Ovary (tissue), 7 donors: ENCODE measurements at regions not wholly inside any gene's neighbourhood (a gene's known extent, or its start where the extent isn't known, plus 50 kb on each side); places are given as distances from the start of the nearest gene placed in this dataset.

ENCODE experiments used
- DNase-seq, 5 donors: peaks; one replicate each; pipeline ENCODE4 v3.0.0-alpha.2; 2019 to 2020
- H3K27ac ChIP-seq, 2 donors: fragments of 200-600 bp; one replicate each; pipeline versions ENCODE4 v1.5.1 to v1.8.0; 2019 to 2022
- H3K27me3 ChIP-seq: fragments of 200-600 bp; one replicate; pipeline ENCODE4 v1.8.0; 2022
- H3K36me3 ChIP-seq: fragments of 200-600 bp; sonication (generic); one replicate; pipeline ENCODE4 v1.5.1; 2019
- H3K4me1 ChIP-seq: one replicate; pipeline ENCODE4 v1.8.1; 2013; ENCODE audit warnings: mild to moderate bottlenecking, moderate library complexity; ENCODE audit not compliant: insufficient read depth
- H3K4me3 ChIP-seq: fragments of 200-600 bp; sonication (generic); one replicate; pipeline ENCODE4 v1.5.1; 2017
- H3K9me3 ChIP-seq, 2 donors: fragments of 200-600 bp in 1 of 2; sonication (generic) in 1 of 2; one replicate each; pipeline versions ENCODE4 v1.5.1 to v1.8.1; 2013 to 2019; ENCODE audit warnings: mild to moderate bottlenecking in 1 of 2, moderate library complexity in 1 of 2
- EP300 ChIP-seq: sonication (generic); formaldehyde crosslinking; IDR thresholded peaks from one replicate; pipeline ENCODE4 v1.6.1; 2017; ENCODE audit warnings: antibody characterized with exemption
- POLR2A ChIP-seq: fragments of 450-650 bp; IDR thresholded peaks from one replicate; pipeline ENCODE4 v1.6.1; 2017; ENCODE audit warnings: antibody characterized with exemption, mild to moderate bottlenecking, moderate library complexity
- WGBS, 3 donors: extraction: QIAGEN DNeasy Blood & Tissue Kit in 1 of 3; methylation state at CpG; one replicate each; pipeline versions ENCODE4 v1.1.5 to v1.1.7; 2013 to 2017; 5-methylcytosine and 5-hydroxymethylcytosine counted together
- intact Hi-C, 4 donors: fragments of 100-400 bp; cut with DNase I; formaldehyde crosslinking; loops; one replicate each; pipeline versions ENCODE4 v1.11.0 to v1.15.1; 2022 to 2023
- TF ChIP-seq, protein P1 (sequence below), 3 donors: fragments of 450-650 bp in 2 of 3; fragments of 200-600 bp in 1 of 3; IDR thresholded peaks; one replicate each; pipeline versions ENCODE4 v1.5.1 to v1.8.0; 2016 to 2022; ENCODE audit warnings: antibody characterized with exemption in 3 of 3, mild to moderate bottlenecking in 1 of 3
- donor health status: DM: no; HTN: no; CAD: no; lungs with moderate emphysema.
- donor health status: DM: no; HTN: no; CAD: no.
- donor health status: Bipolar disorder and iron deficiency.
- donor health status: DM: no; HTN: no; CAD: no.
- donor health status: DM: yes; HTN: yes; CAD: no.

DNA sequence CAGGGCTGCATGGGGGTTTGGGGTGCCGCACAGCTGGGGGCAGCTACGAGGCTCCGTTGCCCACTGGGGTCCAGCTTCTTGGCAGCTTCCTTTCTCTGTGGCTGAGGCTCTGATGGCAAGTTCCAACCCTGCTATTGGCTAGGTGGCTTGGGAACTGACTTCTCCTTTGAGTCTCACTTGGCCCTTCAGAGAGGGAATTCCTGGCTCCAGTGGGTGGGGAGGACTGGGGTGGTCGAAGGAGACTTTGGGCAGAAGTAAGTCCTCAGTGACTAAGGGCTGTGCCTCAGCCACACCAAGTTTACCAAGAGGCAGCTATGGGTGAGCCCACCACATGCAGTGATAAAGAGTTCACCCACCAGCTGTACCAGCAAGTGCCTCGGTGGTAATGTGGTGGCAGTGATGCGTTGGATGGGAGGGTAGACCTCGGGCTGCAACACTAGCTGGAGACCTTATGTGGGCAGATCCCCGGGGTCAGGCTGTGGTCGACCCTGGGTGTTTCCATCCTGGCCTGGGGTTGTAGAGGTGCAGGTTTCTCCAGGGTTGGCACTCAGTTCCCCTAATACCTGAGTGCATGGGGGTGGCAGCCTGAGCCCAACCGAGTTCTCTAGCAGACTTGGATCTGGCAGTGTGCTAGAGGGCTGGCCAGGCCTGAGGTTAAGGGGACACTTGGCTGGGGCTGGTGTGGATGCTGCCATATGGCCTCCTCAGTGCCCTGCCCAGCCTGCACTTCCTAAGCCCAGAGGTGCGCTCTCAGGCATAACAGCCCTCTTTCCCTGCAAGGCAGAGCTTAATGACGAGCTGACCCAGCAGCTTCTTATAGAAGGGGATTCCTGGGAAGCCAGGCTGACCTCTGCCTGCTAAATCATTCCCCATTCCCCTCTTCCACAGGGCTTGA, 197.0 kb upstream of the CADM1 start:
- TF ChIP-seq, protein P1, sequence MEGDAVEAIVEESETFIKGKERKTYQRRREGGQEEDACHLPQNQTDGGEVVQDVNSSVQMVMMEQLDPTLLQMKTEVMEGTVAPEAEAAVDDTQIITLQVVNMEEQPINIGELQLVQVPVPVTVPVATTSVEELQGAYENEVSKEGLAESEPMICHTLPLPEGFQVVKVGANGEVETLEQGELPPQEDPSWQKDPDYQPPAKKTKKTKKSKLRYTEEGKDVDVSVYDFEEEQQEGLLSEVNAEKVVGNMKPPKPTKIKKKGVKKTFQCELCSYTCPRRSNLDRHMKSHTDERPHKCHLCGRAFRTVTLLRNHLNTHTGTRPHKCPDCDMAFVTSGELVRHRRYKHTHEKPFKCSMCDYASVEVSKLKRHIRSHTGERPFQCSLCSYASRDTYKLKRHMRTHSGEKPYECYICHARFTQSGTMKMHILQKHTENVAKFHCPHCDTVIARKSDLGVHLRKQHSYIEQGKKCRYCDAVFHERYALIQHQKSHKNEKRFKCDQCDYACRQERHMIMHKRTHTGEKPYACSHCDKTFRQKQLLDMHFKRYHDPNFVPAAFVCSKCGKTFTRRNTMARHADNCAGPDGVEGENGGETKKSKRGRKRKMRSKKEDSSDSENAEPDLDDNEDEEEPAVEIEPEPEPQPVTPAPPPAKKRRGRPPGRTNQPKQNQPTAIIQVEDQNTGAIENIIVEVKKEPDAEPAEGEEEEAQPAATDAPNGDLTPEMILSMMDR (IDR thresholded peaks at IDR 0.05), result no peak
- TF ChIP-seq EP300, result no peak
- no peak for TF ChIP-seq POLR2A
- Histone ChIP-seq H3K4me1 (no peaks in the 10 kb centered on the region), H3K27me3 (no peaks in the 10 kb centered on the region), H3K4me3 (no peak overlapping the region), H3K36me3 (no peaks in the 10 kb centered on the region), H3K9me3 (no peaks in the 10 kb centered on the region), H3K27ac (no peak overlapping the region)
- DNase-seq, result no peak
- intact Hi-C loops, result no loop called here
- WGBS, 3 donors, result 72 to 83% (median 73%) methylated on average over 12 of the region's 12 CpGs

DNA sequence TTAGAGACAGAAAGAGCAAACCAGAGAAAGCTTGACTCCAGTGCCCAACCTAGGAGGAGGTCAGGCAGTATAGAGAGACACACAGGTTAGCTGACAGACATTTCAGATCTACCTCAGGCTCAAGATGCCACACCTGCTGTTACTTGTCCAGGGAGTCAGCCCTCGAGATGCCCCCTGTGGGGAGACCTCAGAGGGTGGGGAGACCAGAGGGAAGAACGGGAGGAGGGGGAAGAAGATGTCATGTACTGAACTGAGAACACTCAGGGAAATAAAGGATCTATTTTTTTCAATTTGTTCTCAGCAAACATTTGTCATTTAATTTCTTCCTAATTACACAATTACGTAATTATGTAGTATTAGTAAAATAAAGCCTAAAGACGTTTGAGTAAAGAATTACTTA, 196.3 kb upstream of the CADM1 start:
- no peak for TF ChIP-seq POLR2A
- no peak for TF ChIP-seq EP300
- TF ChIP-seq, protein P1 (IDR thresholded peaks at IDR 0.05), result no peak
- DNase-seq, result no peak
- 52 to 68% (median 67%) methylated on average over 4 of the region's 4 CpGs for WGBS, 3 donors
- intact Hi-C loops, result no loop called here
- Histone ChIP-seq H3K27ac (no peak overlapping the region), H3K4me3 (no peak overlapping the region), H3K27me3 (no peaks in the 10 kb centered on the region), H3K4me1 (no peaks in the 10 kb centered on the region), H3K36me3 (no peaks in the 10 kb centered on the region), H3K9me3 (no peaks in the 10 kb centered on the region)

DNA sequence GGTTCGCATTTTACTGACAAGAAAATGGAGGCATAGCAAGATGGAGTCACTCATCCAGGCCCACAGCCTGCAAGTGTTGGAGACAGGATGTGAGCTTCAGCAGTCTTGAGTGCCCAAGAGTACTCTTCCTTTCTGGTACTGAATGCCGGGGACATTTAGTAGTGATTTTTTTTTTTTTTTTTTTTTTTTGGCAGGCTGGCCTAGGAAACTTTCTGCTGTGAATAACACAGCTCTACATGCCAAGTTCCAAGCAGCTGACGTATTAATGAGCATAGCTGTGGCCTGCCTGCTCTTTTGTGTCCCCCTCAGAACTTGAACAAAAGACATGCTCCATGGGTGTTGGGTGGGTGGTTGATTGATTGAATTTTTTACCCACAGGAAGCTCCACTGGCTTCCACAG, 195.5 kb upstream of the CADM1 start:
- Histone ChIP-seq H3K4me3 (no peak overlapping the region), H3K27me3 (no peaks in the 10 kb centered on the region), H3K4me1 (no peaks in the 10 kb centered on the region), H3K9me3 (no peaks in the 10 kb centered on the region), H3K27ac (no peak overlapping the region), H3K36me3 (no peaks in the 10 kb centered on the region)
- DNase-seq, result no peak
- 42 to 49% (median 43%) methylated on average over 3 of the region's 3 CpGs for WGBS, 3 donors
- intact Hi-C loops, result no loop called here
- TF ChIP-seq EP300 (no peak), POLR2A (no peak)
- TF ChIP-seq, protein P1 (IDR thresholded peaks at IDR 0.05), result no peak

DNA sequence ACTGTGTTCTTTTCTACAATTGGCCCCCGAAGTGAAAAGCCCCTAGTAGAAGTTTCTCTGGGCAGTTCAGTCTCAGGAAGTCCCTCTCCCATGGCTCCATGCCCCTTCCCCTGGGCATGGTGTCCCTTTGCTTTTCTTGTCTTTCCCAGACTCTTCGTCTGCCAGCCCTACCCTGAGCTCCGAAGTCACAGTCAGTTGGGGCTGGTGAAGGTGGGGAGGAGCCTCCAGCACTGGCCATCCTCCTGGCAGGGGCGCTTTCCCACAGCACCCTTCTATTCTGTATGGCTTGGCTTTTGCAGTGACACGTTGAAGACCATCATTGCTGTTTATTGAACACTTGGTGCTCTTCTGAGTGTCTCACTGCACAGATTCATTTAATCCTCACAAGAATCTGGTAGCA, 195.1 kb upstream of the CADM1 start:
- 71 to 86% (median 78%) methylated on average over 5 of the region's 5 CpGs for WGBS, 3 donors
- Histone ChIP-seq H3K9me3 (no peaks in the 10 kb centered on the region), H3K27ac (no peak overlapping the region), H3K4me1 (no peaks in the 10 kb centered on the region), H3K27me3 (no peaks in the 10 kb centered on the region), H3K36me3 (no peaks in the 10 kb centered on the region), H3K4me3 (no peak overlapping the region)
- TF ChIP-seq, protein P1 (IDR thresholded peaks at IDR 0.05), result no peak
- TF ChIP-seq POLR2A (no peak), EP300 (no peak)
- DNase-seq, result no peak
- intact Hi-C loops, result no loop called here
